Esophagus muscularis mucosa (tissue), 4 donors: ENCODE measurements at regions not wholly inside any gene's neighbourhood (a gene's known extent, or its start where the extent isn't known, plus 50 kb on each side); places are given as distances from the start of the nearest gene placed in this dataset.
A peak's percentile ranks its signal among the peaks of the same experiment; 100 is the strongest.

Source experiments
- DNase-seq: peaks from one replicate; pipeline ENCODE4 v3.0.0-alpha.2; 2017; ENCODE audit errors: extremely low spot score
- H3K27ac ChIP-seq, 4 donors: fragments of 200-600 bp; sonication (generic); replicated peaks in 1 of 4; 1 replicate in 3 of 4; 2 replicates in 1 of 4; pipeline ENCODE4 v1.5.1; 2016 to 2019; ENCODE audit warnings: mild to moderate bottlenecking in 1 of 4
- H3K27me3 ChIP-seq, 4 donors: fragments of 200-600 bp; sonication (generic); one replicate each; pipeline versions ENCODE4 v1.5.1 to v1.6.0; 2016 to 2019
- H3K36me3 ChIP-seq, 4 donors: fragments of 200-600 bp; sonication (generic); one replicate each; pipeline ENCODE4 v1.5.1; 2016 to 2019
- H3K4me1 ChIP-seq, 4 donors: fragments of 200-600 bp; sonication (generic); one replicate each; pipeline ENCODE4 v1.5.1; 2016 to 2019
- H3K4me3 ChIP-seq, 4 donors: fragments of 200-600 bp; sonication (generic); 1 replicate in 2 of 4; 2 replicates in 2 of 4; pipeline ENCODE4 v1.5.1; 2016 to 2019; ENCODE audit warnings: mild to moderate bottlenecking in 4 of 4, moderate library complexity in 1 of 4
- H3K9me3 ChIP-seq, 4 donors: fragments of 200-600 bp; sonication (generic); 1 replicate in 3 of 4; 2 replicates in 1 of 4; pipeline ENCODE4 v1.5.1; 2016 to 2019
- CTCF ChIP-seq, 3 experiments: fragments of 200-600 bp in 2 of 3; fragments of 450-650 bp in 1 of 3; sonication (generic) in 2 of 3; IDR thresholded peaks; one replicate each; pipeline ENCODE4 v1.5.1; 2017 to 2019; ENCODE audit warnings: antibody characterized with exemption in 3 of 3, mild to moderate bottlenecking in 2 of 3, moderate library complexity in 1 of 3
- EP300 ChIP-seq: sonication (generic); formaldehyde crosslinking; IDR thresholded peaks from one replicate; pipeline ENCODE4 v1.6.1; 2017; ENCODE audit warnings: antibody characterized with exemption
- POLR2A ChIP-seq: fragments of 450-650 bp; IDR thresholded peaks from one replicate; pipeline ENCODE4 v1.6.1; 2017; ENCODE audit warnings: antibody characterized with exemption, moderate library complexity, mild to moderate bottlenecking, low read depth
- POLR2AphosphoS5 ChIP-seq, 2 donors: sonication (generic); formaldehyde crosslinking; IDR thresholded peaks; one replicate each; pipeline ENCODE4 v1.6.1; 2017; ENCODE audit warnings: antibody characterized with exemption in 2 of 2
- WGBS: methylation state at CpG from one replicate; pipeline ENCODE4 v1.1.5; 2018; 5-methylcytosine and 5-hydroxymethylcytosine counted together
- intact Hi-C: fragments of 100-400 bp; cut with DNase I; formaldehyde crosslinking; loops from one replicate; pipeline ENCODE4 v1.15.1; 2023

GRCh38 chr17:27379888-27380533 is 76.2 kb upstream of the KSR1 start:
- peaks cover 16 to 37% (median 32%) of the 10 kb centered on the region in 4 donors for H3K4me1 ChIP-seq
- H3K27me3 ChIP-seq: no peaks in the 10 kb centered on the region
- intact Hi-C loops: loop anchor here (10.0 kb wide), 1 partner anchor 225 kb away; no protein-coding TSS in a partner anchor
- DNase-seq: no peak
- TF ChIP-seq EP300 (no peak), POLR2AphosphoS5 (IDR thresholded peaks at IDR 0.05) (no peak), POLR2A (no peak), CTCF (IDR thresholded peaks at IDR 0.05) (no peak)
- no peaks in the 10 kb centered on the region for H3K36me3 ChIP-seq
- peak overlapping the region; percentile 38 to 50 (median 43) for H3K4me3 ChIP-seq
- H3K27ac ChIP-seq: peak overlapping the region in 3 of 4 donors; percentile 39 to 43 (median 40)
- WGBS: 9% methylated on average over 21 of the region's 21 CpGs
- no peaks in the 10 kb centered on the region for H3K9me3 ChIP-seq

- Histone ChIP-seq H3K4me1 (peaks cover 16 to 37% (median 32%) of the 10 kb centered on the region in 4 donors), H3K4me3 (peak overlapping the region; percentile 38 to 50 (median 43)), H3K36me3 (no peaks in the 10 kb centered on the region), H3K9me3 (no peaks in the 10 kb centered on the region), H3K27me3 (no peaks in the 10 kb centered on the region), H3K27ac (peak overlapping the region in 3 of 4 donors; percentile 39 to 43 (median 40))
- TF ChIP-seq CTCF (IDR thresholded peaks at IDR 0.05) (no peak), POLR2AphosphoS5 (IDR thresholded peaks at IDR 0.05) (no peak), POLR2A (no peak), EP300 (no peak)
- intact Hi-C loops: loop anchor here (10.0 kb wide), 1 partner anchor 224 kb away; no protein-coding TSS in a partner anchor
- DNase-seq: no peak
- WGBS: 75% methylated on average over 10 of the region's 10 CpGs
These were observed 75.7 kb upstream of the KSR1 start for GRCh38 chr17:27380551-27380950.

- Histone ChIP-seq H3K9me3 (no peaks in the 10 kb centered on the region), H3K27ac (no peak overlapping the region), H3K4me3 (no peak overlapping the region), H3K4me1 (peaks cover 16 to 37% (median 32%) of the 10 kb centered on the region in 4 donors), H3K36me3 (no peaks in the 10 kb centered on the region), H3K27me3 (no peaks in the 10 kb centered on the region)
- intact Hi-C loops: loop anchor here (10.0 kb wide), 1 partner anchor 224 kb away; no protein-coding TSS in a partner anchor
- no peak for DNase-seq
- TF ChIP-seq CTCF (IDR thresholded peaks at IDR 0.05) (peak; percentile 47 to 77 (median 52)), EP300 (no peak)
- 51% methylated on average over 22 of the region's 22 CpGs for WGBS
These were observed 75.2 kb upstream of the KSR1 start for GRCh38 chr17:27381007-27381501.

- WGBS: 92% methylated on average over 5 of the region's 5 CpGs
- Histone ChIP-seq H3K27me3 (no peaks in the 10 kb centered on the region), H3K36me3 (no peaks in the 10 kb centered on the region), H3K4me3 (no peak overlapping the region), H3K9me3 (no peaks in the 10 kb centered on the region), H3K27ac (no peak overlapping the region), H3K4me1 (peaks cover 16 to 37% (median 32%) of the 10 kb centered on the region in 4 donors)
- no peak for DNase-seq
- no peak for TF ChIP-seq POLR2AphosphoS5 (IDR thresholded peaks at IDR 0.05)
- no peak for TF ChIP-seq POLR2A
- no peak for TF ChIP-seq EP300
- no peak for TF ChIP-seq CTCF (IDR thresholded peaks at IDR 0.05)
- intact Hi-C loops: loop anchor here (10.0 kb wide), 1 partner anchor 223 kb away; no protein-coding TSS in a partner anchor
These were observed 74.2 kb upstream of the KSR1 start for GRCh38 chr17:27382025-27382424.
